PFSK-1 (cell line): ENCODE measurements at regions not wholly inside any gene's neighbourhood (a gene's known extent, or its start where the extent isn't known, plus 50 kb on each side); places are given as distances from the start of the nearest gene placed in this dataset.

ENCODE experiments used
- FOXP2 ChIP-seq: optimal IDR thresholded peaks from 2 replicates; pipeline ENCODE3; 2011; ENCODE audit warnings: borderline replicate concordance, control low read depth, inconsistent platforms; ENCODE audit not compliant: insufficient read depth; ENCODE audit errors: extremely low read length, extremely low read depth
- POLR2AphosphoS5 ChIP-seq: IDR thresholded peaks from 2 replicates; pipeline ENCODE4 v1.6.1; 2012; ENCODE audit warnings: low read depth, mild to moderate bottlenecking, control low read depth, low read length, moderate library complexity
- REST ChIP-seq, 2 experiments: IDR thresholded peaks; 2 replicates each; pipeline versions ENCODE4 v1.6.1 to v1.8.0; 2011 to 2012; ENCODE audit warnings: low read depth in 2 of 2, low read length in 2 of 2, control low read depth in 1 of 2, inconsistent platforms in 1 of 2, mild to moderate bottlenecking in 1 of 2, moderate library complexity in 1 of 2; ENCODE audit not compliant: insufficient read depth in 1 of 2
- SIN3A ChIP-seq: IDR thresholded peaks from 2 replicates; pipeline ENCODE4 v1.6.1; 2012; ENCODE audit warnings: mild to moderate bottlenecking, low read length, moderate library complexity, borderline replicate concordance; ENCODE audit not compliant: insufficient read depth
- TAF1 ChIP-seq: IDR thresholded peaks from 2 replicates; pipeline ENCODE4 v1.6.1; 2012; ENCODE audit warnings: low read length, control low read depth, borderline replicate concordance; ENCODE audit not compliant: insufficient read depth

DNA sequence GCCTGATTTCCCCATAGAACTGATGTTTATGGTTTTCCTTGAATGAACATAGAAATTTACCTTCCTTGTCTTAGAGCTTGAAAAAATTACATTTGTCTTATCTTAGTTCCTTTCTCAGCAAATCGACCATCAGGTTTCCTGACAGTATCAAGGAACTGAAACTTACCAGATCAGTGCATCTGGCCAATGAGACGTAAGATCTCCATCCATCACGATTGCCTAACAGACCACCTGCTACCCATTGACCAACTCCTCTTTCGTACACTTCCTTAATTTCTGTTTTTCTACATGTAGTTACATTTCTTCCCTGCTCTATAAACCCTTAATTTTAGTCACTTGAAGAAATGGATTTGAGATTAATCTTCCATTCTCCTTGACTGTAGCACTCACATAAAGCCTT is 57.4 kb upstream of the TMPRSS15 start:
- TF ChIP-seq TAF1, result no peak
- TF ChIP-seq SIN3A, result no peak
- TF ChIP-seq POLR2AphosphoS5, result no peak
- TF ChIP-seq REST (IDR thresholded peaks at IDR 0.05; ENCODE audit: insufficient read depth in 1 of 2, low read depth in 2 of 2, low read length in 2 of 2), result no peak
- TF ChIP-seq FOXP2, result no peak

GRCh38 chr21:18461743-18462142 is 58.2 kb upstream of the TMPRSS15 start:
- TF ChIP-seq TAF1 (no peak), REST (IDR thresholded peaks at IDR 0.05; ENCODE audit: insufficient read depth in 1 of 2, low read depth in 2 of 2, low read length in 2 of 2) (no peak), POLR2AphosphoS5 (no peak), SIN3A (no peak), FOXP2 (no peak)

DNA sequence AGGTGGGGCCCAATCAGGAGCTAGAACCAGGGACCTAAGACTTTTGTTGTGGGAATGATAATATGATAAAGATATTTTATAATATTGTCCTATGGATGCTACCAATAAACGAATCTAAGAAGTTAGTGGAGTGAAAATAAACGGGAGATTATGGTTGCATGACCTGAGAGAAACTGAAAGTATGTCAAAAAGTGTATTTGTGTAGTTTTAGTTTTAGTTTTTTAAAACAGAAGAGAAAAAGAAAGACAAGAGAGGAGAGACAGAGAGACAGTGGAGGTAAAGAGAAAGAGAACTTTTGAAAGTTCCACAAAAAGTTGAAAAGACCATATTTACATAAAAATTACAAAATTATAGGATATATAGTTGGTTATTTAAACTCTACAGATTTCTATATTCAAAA is 64.1 kb upstream of the TMPRSS15 start:
- TF ChIP-seq FOXP2 (no peak), POLR2AphosphoS5 (no peak), REST (IDR thresholded peaks at IDR 0.05; ENCODE audit: insufficient read depth in 1 of 2, low read depth in 2 of 2, low read length in 2 of 2) (no peak), SIN3A (no peak), TAF1 (no peak)

GRCh38 chr21:18468790-18469189 is 65.2 kb upstream of the TMPRSS15 start:
- TF ChIP-seq POLR2AphosphoS5 (no peak), SIN3A (no peak), REST (IDR thresholded peaks at IDR 0.05; ENCODE audit: insufficient read depth in 1 of 2, low read depth in 2 of 2, low read length in 2 of 2) (no peak), FOXP2 (no peak), TAF1 (no peak)

GRCh38 chr21:18476639-18477038 is 73.1 kb upstream of the TMPRSS15 start:
- TF ChIP-seq SIN3A (no peak), REST (IDR thresholded peaks at IDR 0.05; ENCODE audit: insufficient read depth in 1 of 2, low read depth in 2 of 2, low read length in 2 of 2) (no peak), FOXP2 (no peak), POLR2AphosphoS5 (no peak), TAF1 (no peak)
